ENCODE measurements at regions not wholly inside any gene's neighbourhood (a gene's known extent, or its start where the extent isn't known, plus 50 kb on each side); places are given as distances from the start of the nearest gene placed in this dataset.

- Mint-ChIP-seq H3K9me3 (ENCODE audit: unreplicated experiment) (no peaks in the 10 kb centered on the region), H3K4me1 (ENCODE audit: low read depth, unreplicated experiment) (no peaks in the 10 kb centered on the region), H3K36me3 (ENCODE audit: unreplicated experiment) (peaks cover 5% of the 10 kb centered on the region), H3K4me3 (ENCODE audit: unreplicated experiment) (no peak overlapping the region), H3K27ac (ENCODE audit: unreplicated experiment) (no peak overlapping the region), H3K27me3 (ENCODE audit: unreplicated experiment) (peaks cover 5% of the 10 kb centered on the region)
- no peak for DNase-seq
- no peak for TF ChIP-seq CTCF (IDR thresholded peaks at IDR 0.05; ENCODE audit: partially characterized antibody, unreplicated experiment)
These were observed 213.9 kb upstream of the PPP2R2D start for GRCh38 chr10:131686781-131687420.

DNA sequence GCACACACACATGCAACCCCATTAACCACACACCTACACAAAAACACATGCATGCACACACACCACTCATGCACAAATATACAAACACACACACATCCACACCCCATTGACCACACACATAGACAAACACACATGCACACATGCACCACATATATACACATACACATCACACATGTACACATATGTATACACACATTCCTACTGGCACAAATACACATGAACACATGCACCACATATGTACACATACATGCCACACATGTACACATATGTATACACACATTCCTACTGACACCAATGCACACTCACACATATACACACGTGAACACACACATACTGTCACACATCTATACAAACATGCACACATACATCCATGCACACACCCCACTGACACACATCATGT, 212.5 kb upstream of the PPP2R2D start:
- H3K27me3 Mint-ChIP-seq (ENCODE audit: unreplicated experiment), result peaks cover 8% of the 10 kb centered on the region
- no peak for DNase-seq
- no peak overlapping the region for H3K27ac Mint-ChIP-seq (ENCODE audit: unreplicated experiment)
- peaks cover 3% of the 10 kb centered on the region for H3K9me3 Mint-ChIP-seq (ENCODE audit: unreplicated experiment)
- no peak overlapping the region for H3K4me3 Mint-ChIP-seq (ENCODE audit: unreplicated experiment)
- H3K36me3 Mint-ChIP-seq (ENCODE audit: unreplicated experiment), result peaks cover 5% of the 10 kb centered on the region
- H3K4me1 Mint-ChIP-seq (ENCODE audit: low read depth, unreplicated experiment), result no peaks in the 10 kb centered on the region
- no peak for TF ChIP-seq CTCF (IDR thresholded peaks at IDR 0.05; ENCODE audit: partially characterized antibody, unreplicated experiment)

- no peak for TF ChIP-seq CTCF (IDR thresholded peaks at IDR 0.05; ENCODE audit: partially characterized antibody, unreplicated experiment)
These were observed 211.8 kb upstream of the PPP2R2D start for GRCh38 chr10:131689016-131689415.

GRCh38 chr10:131689486-131689885, 211.3 kb upstream of the PPP2R2D start:
- H3K27me3 Mint-ChIP-seq (ENCODE audit: unreplicated experiment), result peaks cover 10% of the 10 kb centered on the region
- DNase-seq, result no peak
- H3K36me3 Mint-ChIP-seq (ENCODE audit: unreplicated experiment), result peaks cover 5% of the 10 kb centered on the region
- H3K9me3 Mint-ChIP-seq (ENCODE audit: unreplicated experiment), result peaks cover 3% of the 10 kb centered on the region
- H3K27ac Mint-ChIP-seq (ENCODE audit: unreplicated experiment), result no peak overlapping the region
- H3K4me3 Mint-ChIP-seq (ENCODE audit: unreplicated experiment), result no peak overlapping the region
- no peak for TF ChIP-seq CTCF (IDR thresholded peaks at IDR 0.05; ENCODE audit: partially characterized antibody, unreplicated experiment)
- H3K4me1 Mint-ChIP-seq (ENCODE audit: low read depth, unreplicated experiment), result no peaks in the 10 kb centered on the region

More at GRCh38 chr10:131689016-131689415, 211.8 kb upstream of the PPP2R2D start:
- no peak for DNase-seq
- peaks cover 10% of the 10 kb centered on the region for H3K27me3 Mint-ChIP-seq (ENCODE audit: unreplicated experiment)
- no peaks in the 10 kb centered on the region for H3K4me1 Mint-ChIP-seq (ENCODE audit: low read depth, unreplicated experiment)
- no peak overlapping the region for H3K27ac Mint-ChIP-seq (ENCODE audit: unreplicated experiment)
- peaks cover 3% of the 10 kb centered on the region for H3K9me3 Mint-ChIP-seq (ENCODE audit: unreplicated experiment)
- H3K4me3 Mint-ChIP-seq (ENCODE audit: unreplicated experiment), result no peak overlapping the region
- H3K36me3 Mint-ChIP-seq (ENCODE audit: unreplicated experiment), result peaks cover 5% of the 10 kb centered on the region

DNA sequence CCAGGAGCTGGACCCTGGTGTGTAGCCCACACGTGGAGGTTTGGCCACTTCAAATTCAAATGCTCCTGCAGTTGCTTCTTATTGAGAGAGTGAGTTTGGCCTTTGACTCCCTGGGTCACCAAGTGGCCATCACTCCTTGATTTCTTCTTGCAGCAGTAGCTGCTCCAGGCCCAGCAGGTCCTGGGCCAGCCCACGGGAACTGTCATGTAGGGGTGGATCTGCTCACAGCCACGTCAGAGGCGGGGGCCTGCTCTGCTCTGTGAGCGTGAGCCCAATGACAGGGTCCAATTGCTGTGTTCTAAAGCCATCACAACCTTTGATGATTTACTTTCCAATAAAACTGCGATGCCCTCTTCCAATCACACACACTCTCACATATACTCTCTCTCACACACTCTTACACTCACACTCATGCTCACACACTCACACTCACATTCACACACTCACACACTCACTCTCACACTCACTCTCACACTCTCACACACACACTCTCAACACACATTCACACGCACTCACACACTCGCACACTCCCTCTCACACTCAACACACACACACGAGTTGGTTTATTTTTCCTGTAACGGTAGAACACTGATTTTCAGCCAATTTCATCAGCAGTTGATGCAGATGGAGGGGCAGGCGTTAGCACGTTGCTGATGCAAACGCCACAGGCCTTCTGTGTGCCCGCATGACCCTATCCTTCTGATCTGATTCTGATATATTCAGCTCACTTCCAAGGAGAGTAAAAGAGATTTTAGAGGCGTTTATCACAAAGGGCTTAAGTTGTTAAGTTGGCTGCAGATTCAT, 210.7 kb upstream of the PPP2R2D start:
- peaks cover 5% of the 10 kb centered on the region for H3K36me3 Mint-ChIP-seq (ENCODE audit: unreplicated experiment)
- no peak overlapping the region for H3K4me3 Mint-ChIP-seq (ENCODE audit: unreplicated experiment)
- no peak overlapping the region for H3K27ac Mint-ChIP-seq (ENCODE audit: unreplicated experiment)
- TF ChIP-seq CTCF (IDR thresholded peaks at IDR 0.05; ENCODE audit: partially characterized antibody, unreplicated experiment), result no peak
- H3K4me1 Mint-ChIP-seq (ENCODE audit: low read depth, unreplicated experiment), result no peaks in the 10 kb centered on the region
- no peak for DNase-seq
- peaks cover 10% of the 10 kb centered on the region for H3K27me3 Mint-ChIP-seq (ENCODE audit: unreplicated experiment)
- H3K9me3 Mint-ChIP-seq (ENCODE audit: unreplicated experiment), result peaks cover 3% of the 10 kb centered on the region
